HepG2 (cell line): ENCODE measurements at regions not wholly inside any gene's neighbourhood (a gene's known extent, or its start where the extent isn't known, plus 50 kb on each side); places are given as distances from the start of the nearest gene placed in this dataset.

ENCODE experiments used
- ATAC-seq: fragments of 200-7000 bp; cut with Tn5 transposase; 3 replicates; pipeline ENCODE4 v1.9.1; 2020; ENCODE audit warnings: mild to moderate bottlenecking, moderate library complexity
- BruUV-seq: library from RNA; stranded (reverse); fragments of 400-500 nt; replicated peaks from 2 replicates; lab custom pipeline; 2021; lab: Mats Ljungman, UMichigan
- CTCF ChIA-PET: fragments of 300-600 bp; formaldehyde crosslinking; extraction: SDS; loops from one replicate; lab custom pipeline; 2021; ENCODE audit warnings: low total read pairs, inconsistent platforms, low intra/inter-chr PET ratio; lab: Yijun Ruan, JAX
- POLR2A ChIA-PET: fragments of 350-600 bp; sonication (Branson Sonifier 250); formaldehyde crosslinking; loops from one replicate; lab custom pipeline; 2020; ENCODE audit warnings: antibody characterized with exemption, inconsistent platforms; lab: Yijun Ruan, JAX
- DNase-seq: peaks from one replicate; pipeline ENCODE4 v3.0.0-alpha.2; 2015; ENCODE audit warnings: low spot score
- FAIRE-seq: peaks from 3 replicates; lab custom pipeline; 2011; peaks lifted over from hg19 to GRCh38; lab: Jason Lieb, UNC
- H2AFZ ChIP-seq: one replicate; pipeline ENCODE4 v1.6.1; 2011; ENCODE audit warnings: low read length, inconsistent platforms
- H3K27ac ChIP-seq: fragments of 300-600 bp; 3 replicates; pipeline ENCODE4 v1.8.0; 2011; ENCODE audit warnings: mixed run types, mild to moderate bottlenecking, mixed read lengths, low read length, inconsistent platforms; ENCODE audit not compliant: insufficient read depth; ENCODE audit errors: extremely low read length
- H3K27me3 ChIP-seq, 2 experiments: fragments of 200-600 bp in 1 of 2; 2 replicates in 1 of 2; 3 replicates in 1 of 2; pipeline versions ENCODE4 v1.6.0 to v1.8.0; 2011; ENCODE audit warnings: low read length in 2 of 2, mild to moderate bottlenecking in 2 of 2, moderate library complexity in 2 of 2, inconsistent platforms in 1 of 2; ENCODE audit not compliant: insufficient read depth in 2 of 2, control insufficient read depth in 1 of 2
- H3K36me3 ChIP-seq, 2 experiments: fragments of 200-600 bp in 1 of 2; replicated peaks in 1 of 2; 2 replicates in 1 of 2; 3 replicates in 1 of 2; pipeline versions ENCODE4 v1.5.1 to v1.8.0; 2011; ENCODE audit warnings: low read length in 2 of 2, inconsistent platforms in 1 of 2; ENCODE audit not compliant: insufficient read depth in 2 of 2, control insufficient read depth in 1 of 2
- H3K4me1 ChIP-seq: 2 replicates; pipeline ENCODE4 v1.5.1; 2012; ENCODE audit warnings: low read length, inconsistent platforms; ENCODE audit not compliant: insufficient read depth
- H3K4me2 ChIP-seq: 2 replicates; pipeline ENCODE4 v1.6.0; 2011; ENCODE audit warnings: low read depth, low read length, inconsistent platforms
- H3K4me3 ChIP-seq, 3 experiments: fragments of 200-600 bp in 1 of 3; sonication (generic), shearing (Covaris generic) in 1 of 3; replicated peaks in 1 of 3; 2 replicates each; pipeline ENCODE4 v1.5.1; 2011 to 2016; ENCODE audit warnings: low read length in 3 of 3, inconsistent platforms in 2 of 3, low read depth in 2 of 3, mild to moderate bottlenecking in 2 of 3, control low read depth in 1 of 3, mixed read lengths in 1 of 3; ENCODE audit not compliant: insufficient read depth in 1 of 3
- H3K79me2 ChIP-seq: one replicate; pipeline ENCODE4 v1.6.1; 2011; ENCODE audit warnings: low read length, inconsistent platforms; ENCODE audit not compliant: insufficient read depth
- H3K9ac ChIP-seq: 2 replicates; pipeline ENCODE4 v1.6.0; 2011; ENCODE audit warnings: mild to moderate bottlenecking, low read depth, low read length, inconsistent platforms; ENCODE audit not compliant: insufficient read depth
- H3K9me3 ChIP-seq: 2 replicates; pipeline ENCODE4 v1.5.1; 2012; ENCODE audit warnings: mild to moderate bottlenecking, low read length
- H4K20me1 ChIP-seq: 2 replicates; pipeline ENCODE4 v1.6.0; 2011; ENCODE audit warnings: inconsistent platforms, mild to moderate bottlenecking, low read length, moderate library complexity; ENCODE audit not compliant: insufficient read depth
- ARID5B ChIP-seq: IDR thresholded peaks from 2 replicates; pipeline ENCODE4 v1.4.0; 2020; ENCODE audit warnings: mild to moderate bottlenecking, missing genetic modification reagents
- KLF16 ChIP-seq, 2 experiments: sonication (generic) in 1 of 2; formaldehyde crosslinking in 1 of 2; IDR thresholded peaks; 2 replicates each; pipeline versions ENCODE4 v1.6.1 to v1.8.0; 2016 to 2023; ENCODE audit warnings: missing genetic modification reagents in 2 of 2, missing compliant biosample characterization in 1 of 2
- LRRFIP1 ChIP-seq: sonication (generic); formaldehyde crosslinking; conservative IDR thresholded peaks from 2 replicates; pipeline ENCODE4 v1.4.0; 2020; ENCODE audit warnings: missing genetic modification reagents
- MTERF4 ChIP-seq: sonication (generic); formaldehyde crosslinking; IDR thresholded peaks from 2 replicates; pipeline ENCODE4 v1.8.0; 2023; ENCODE audit warnings: mild to moderate bottlenecking, missing genetic modification reagents
- NKX3-1 ChIP-seq: sonication (generic); formaldehyde crosslinking; IDR thresholded peaks from 2 replicates; pipeline ENCODE4 v1.5.0; 2020; ENCODE audit warnings: missing genetic modification reagents
- SRY ChIP-seq: sonication (generic); formaldehyde crosslinking; IDR thresholded peaks from 2 replicates; pipeline ENCODE4 v1.8.0; 2022; ENCODE audit warnings: mild to moderate bottlenecking, missing genetic modification reagents
- YEATS2 ChIP-seq: sonication (generic); formaldehyde crosslinking; IDR thresholded peaks from 2 replicates; pipeline ENCODE4 v1.4.0; 2020; ENCODE audit warnings: missing genetic modification reagents, borderline replicate concordance
- ZNF136 ChIP-seq: sonication (generic); formaldehyde crosslinking; IDR thresholded peaks from 2 replicates; pipeline ENCODE4 v1.8.1; 2022; ENCODE audit warnings: low read depth, mild to moderate bottlenecking, moderate library complexity, missing genetic modification reagents
- ZNF205 ChIP-seq: IDR thresholded peaks from 2 replicates; pipeline ENCODE4 v1.6.1; 2018; ENCODE audit warnings: missing biosample characterization, missing genetic modification reagents
- ZNF276 ChIP-seq: sonication (generic); formaldehyde crosslinking; IDR thresholded peaks from 2 replicates; pipeline ENCODE4 v1.4.0; 2020; ENCODE audit warnings: mild to moderate bottlenecking, low read depth, missing genetic modification reagents
- ZNF382 ChIP-seq: sonication (generic); formaldehyde crosslinking; IDR thresholded peaks from 2 replicates; pipeline ENCODE4 v1.5.0; 2020; ENCODE audit warnings: missing genetic modification reagents, mild to moderate bottlenecking, borderline replicate concordance
- ZNF567 ChIP-seq: sonication (generic); formaldehyde crosslinking; IDR thresholded peaks from 2 replicates; pipeline ENCODE4 v1.8.1; 2023; ENCODE audit warnings: mild to moderate bottlenecking, missing genetic modification reagents, borderline replicate concordance
- ZNF747 ChIP-seq: sonication (generic); formaldehyde crosslinking; IDR thresholded peaks from 2 replicates; pipeline ENCODE4 v1.8.1; 2023; ENCODE audit warnings: missing genetic modification reagents, mild to moderate bottlenecking, borderline replicate concordance
- ZSCAN12 ChIP-seq: sonication (generic); formaldehyde crosslinking; IDR thresholded peaks from 2 replicates; pipeline ENCODE4 v1.9.0; 2021; ENCODE audit warnings: mild to moderate bottlenecking, missing genetic modification reagents
- WGBS: methylation state at CpG from one replicate; pipeline ENCODE4 v1.1.6; 2017; ENCODE audit warnings: low lambda C conversion rate; 5-methylcytosine and 5-hydroxymethylcytosine counted together
- in situ Hi-C: cut with HindIII; loops from 2 replicates; pipeline ENCODE4 v1.10.0; 2017; ENCODE audit warnings: low pct_unique_long_range_greater_than_20kb; ENCODE audit not compliant: extremely low pct_ligation_motif_present
- intact Hi-C: fragments of 100-400 bp; cut with micrococcal nuclease; formaldehyde crosslinking; loops from one replicate; pipeline ENCODE4 v1.10.0; 2022; ENCODE audit not compliant: unreplicated experiment
- TF ChIP-seq, protein P1 (sequence below): sonication (generic); formaldehyde crosslinking; IDR thresholded peaks from 2 replicates; pipeline ENCODE4 v1.4.0; 2020; ENCODE audit warnings: missing genetic modification reagents

DNA sequence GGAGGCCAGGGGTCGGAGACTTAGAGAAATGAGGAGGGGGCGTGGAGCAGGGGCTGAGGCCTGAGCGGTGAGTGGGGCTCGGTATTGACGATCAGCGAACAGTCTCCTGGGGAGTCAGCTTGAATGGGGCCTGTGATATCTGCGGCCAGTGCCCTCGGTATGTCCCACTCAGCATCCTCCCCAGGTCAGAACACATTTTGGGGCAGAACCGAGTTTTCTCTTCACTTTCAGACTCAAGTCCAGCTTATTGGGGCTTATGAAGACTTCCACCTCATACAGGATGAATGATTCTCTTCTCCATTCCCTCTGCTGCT, 82.6 kb downstream of the RRM2 start:
- no peak overlapping the region for H2AFZ ChIP-seq
- H3K27me3 ChIP-seq, result no peaks in the 10 kb centered on the region
- H3K9ac ChIP-seq, result no peak overlapping the region
- FAIRE-seq, result no peak
- no peak overlapping the region for H3K27ac ChIP-seq
- ChIA-PET CTCF (no interaction called here), POLR2A (no interaction called here)
- H3K4me1 ChIP-seq, result peaks cover 17% of the 10 kb centered on the region
- WGBS, result 94% methylated on average over 9 of the region's 9 CpGs
- H3K36me3 ChIP-seq, result no peaks in the 10 kb centered on the region; a peak in 1 of 5 replicates
- no peak overlapping the region for H3K4me2 ChIP-seq
- intact Hi-C loops (no loop called here), in situ Hi-C loops (no loop called here)
- no peaks in the 10 kb centered on the region for H4K20me1 ChIP-seq
- H3K9me3 ChIP-seq, result no peaks in the 10 kb centered on the region
- BruUV-seq, result no TSS peak
- ATAC-seq, result no peak
- no peak for DNase-seq
- no peak overlapping the region for H3K4me3 ChIP-seq
- no peaks in the 10 kb centered on the region for H3K79me2 ChIP-seq
- no peak for TF ChIP-seq MTERF4 (CRISPR knock-in tag)
- TF ChIP-seq YEATS2 (CRISPR knock-in tag), result no peak
- TF ChIP-seq NKX3-1 (CRISPR knock-in tag), result no peak
- no peak for TF ChIP-seq ZNF747
- TF ChIP-seq, protein P1, sequence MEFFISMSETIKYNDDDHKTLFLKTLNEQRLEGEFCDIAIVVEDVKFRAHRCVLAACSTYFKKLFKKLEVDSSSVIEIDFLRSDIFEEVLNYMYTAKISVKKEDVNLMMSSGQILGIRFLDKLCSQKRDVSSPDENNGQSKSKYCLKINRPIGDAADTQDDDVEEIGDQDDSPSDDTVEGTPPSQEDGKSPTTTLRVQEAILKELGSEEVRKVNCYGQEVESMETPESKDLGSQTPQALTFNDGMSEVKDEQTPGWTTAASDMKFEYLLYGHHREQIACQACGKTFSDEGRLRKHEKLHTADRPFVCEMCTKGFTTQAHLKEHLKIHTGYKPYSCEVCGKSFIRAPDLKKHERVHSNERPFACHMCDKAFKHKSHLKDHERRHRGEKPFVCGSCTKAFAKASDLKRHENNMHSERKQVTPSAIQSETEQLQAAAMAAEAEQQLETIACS (CRISPR knock-in tag), result no peak
- TF ChIP-seq ZSCAN12, result no peak
- TF ChIP-seq KLF16 (CRISPR knock-in tag; IDR thresholded peaks at IDR 0.05), result no peak
- no peak for TF ChIP-seq ZNF136 (CRISPR knock-in tag)
- no peak for TF ChIP-seq ZNF567 (CRISPR knock-in tag)
- TF ChIP-seq ZNF276 (CRISPR knock-in tag), result no peak
- no peak for TF ChIP-seq ZNF205 (CRISPR knock-in tag)
- no peak for TF ChIP-seq ZNF382 (CRISPR knock-in tag)
- TF ChIP-seq SRY (CRISPR knock-in tag), result no peak
- no peak for TF ChIP-seq ARID5B (CRISPR knock-in tag)
- TF ChIP-seq LRRFIP1 (CRISPR knock-in tag), result no peak
